H1 (cell line): ENCODE measurements at regions not wholly inside any gene's neighbourhood (a gene's known extent, or its start where the extent isn't known, plus 50 kb on each side); places are given as distances from the start of the nearest gene placed in this dataset.

Experiments used
- BCL11A ChIP-seq, 2 experiments: IDR thresholded peaks; one replicate each; pipeline ENCODE4 v1.6.1; 2011; ENCODE audit warnings: low read depth in 2 of 2, low read length in 2 of 2, mild to moderate bottlenecking in 2 of 2
- CBX5 ChIP-seq: fragments of 300-800, 300-1000 bp; sonication (generic); IDR thresholded peaks from 2 replicates; pipeline ENCODE4 v1.7.1; 2016; ENCODE audit warnings: antibody characterized with exemption, low read length, low read depth
- NANOG ChIP-seq: IDR thresholded peaks from 2 replicates; pipeline ENCODE4 v1.6.1; 2011; ENCODE audit warnings: low read length, low read depth, mild to moderate bottlenecking, inconsistent platforms; ENCODE audit not compliant: insufficient read depth, poor library complexity, severe bottlenecking
- PHF8 ChIP-seq: fragments of 200-600 bp; sonication (generic); conservative IDR thresholded peaks from 2 replicates; pipeline ENCODE4 v1.7.1; 2012; ENCODE audit warnings: low read depth, mild to moderate bottlenecking, inconsistent platforms, low read length, moderate library complexity
- TF ChIP-seq, protein P1 (sequence below): IDR thresholded peaks from 2 replicates; pipeline ENCODE4 v1.6.1; 2011; ENCODE audit warnings: low read length, improper control_type of control experiment

DNA sequence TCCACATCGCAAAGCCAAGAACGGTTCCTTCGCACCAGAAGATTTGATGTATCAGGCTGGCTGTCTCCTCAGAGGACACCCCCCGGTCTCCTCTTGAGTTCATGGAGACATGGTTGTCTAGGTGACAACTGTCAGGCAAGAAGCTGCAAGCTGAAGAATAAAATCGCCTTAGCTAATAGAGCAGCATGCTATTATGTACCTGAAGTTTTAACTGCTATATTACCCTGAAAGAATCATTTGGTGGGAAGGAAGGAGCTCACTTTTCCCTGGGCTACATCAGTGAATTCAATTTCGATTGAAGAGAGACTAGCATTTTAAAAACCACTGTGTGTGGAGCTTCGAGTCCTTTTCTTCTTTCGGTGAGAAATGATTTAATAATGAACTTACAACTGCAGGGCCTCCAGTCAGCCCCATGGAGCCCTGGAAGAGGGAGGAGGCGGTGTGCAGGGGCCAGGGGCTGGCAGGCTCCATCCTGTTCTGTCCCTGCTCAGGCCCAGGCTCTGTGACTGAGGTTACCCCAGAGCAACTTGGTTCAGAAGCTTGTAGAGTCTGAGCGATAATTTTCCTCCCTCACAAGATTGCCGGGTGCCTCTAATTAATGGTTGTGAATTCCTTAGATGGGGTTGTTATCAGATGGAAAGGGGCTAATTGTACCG is 191.3 kb downstream of the MID1IP1 start (continued):
- TF ChIP-seq, protein P1, sequence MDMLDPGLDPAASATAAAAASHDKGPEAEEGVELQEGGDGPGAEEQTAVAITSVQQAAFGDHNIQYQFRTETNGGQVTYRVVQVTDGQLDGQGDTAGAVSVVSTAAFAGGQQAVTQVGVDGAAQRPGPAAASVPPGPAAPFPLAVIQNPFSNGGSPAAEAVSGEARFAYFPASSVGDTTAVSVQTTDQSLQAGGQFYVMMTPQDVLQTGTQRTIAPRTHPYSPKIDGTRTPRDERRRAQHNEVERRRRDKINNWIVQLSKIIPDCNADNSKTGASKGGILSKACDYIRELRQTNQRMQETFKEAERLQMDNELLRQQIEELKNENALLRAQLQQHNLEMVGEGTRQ: no peak
- no peak for TF ChIP-seq NANOG
- TF ChIP-seq BCL11A (IDR thresholded peaks at IDR 0.05; ENCODE audit: low read depth in 2 of 2, low read length in 2 of 2): no peak
- TF ChIP-seq CBX5: no peak
- no peak for TF ChIP-seq PHF8
